LHCN-M2 (cell line): ENCODE measurements at regions not wholly inside any gene's neighbourhood (a gene's known extent, or its start where the extent isn't known, plus 50 kb on each side); places are given as distances from the start of the nearest gene placed in this dataset.

Source experiments
- DNase-seq: peaks from one replicate; pipeline ENCODE4 v3.0.0-alpha.2; 2012; ENCODE audit warnings: low read depth

GRCh38 chr5:57844410-57844809, 361.8 kb upstream of the ACTBL2 start:
- no peak for DNase-seq

GRCh38 chr5:57843059-57843367, 360.4 kb upstream of the ACTBL2 start:
- DNase-seq = peak; percentile 9

- peak; percentile 41 for DNase-seq
Measured at GRCh38 chr5:57842364-57843058, 359.9 kb upstream of the ACTBL2 start.

GRCh38 chr5:57841676-57842363, 359.2 kb upstream of the ACTBL2 start:
- peak; percentile 100 for DNase-seq

GRCh38 chr5:57839437-57840079, 356.9 kb upstream of the ACTBL2 start:
- DNase-seq = peak; percentile 12

DNA sequence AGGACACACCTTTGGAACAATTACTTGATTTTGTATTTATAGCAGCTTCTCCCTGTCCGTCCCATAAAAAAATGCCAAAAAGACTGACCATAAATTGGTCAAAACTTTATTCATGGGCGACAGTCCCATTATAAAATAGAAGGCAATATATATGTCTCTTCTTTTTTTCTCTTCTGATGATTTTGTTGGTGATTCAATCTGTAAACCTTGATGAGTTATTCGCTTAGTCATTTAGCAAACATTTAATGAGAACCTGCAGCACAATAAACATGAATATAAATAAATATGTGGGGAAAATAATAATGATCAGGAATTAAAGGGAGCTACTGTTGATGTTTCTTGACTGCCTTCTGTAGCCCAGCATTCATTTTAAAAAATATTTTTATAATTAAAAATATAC, 356.4 kb upstream of the ACTBL2 start:
- DNase-seq = peak; percentile 49

- peak; percentile 55 for DNase-seq
Measured at GRCh38 chr5:57836921-57837320, 354.3 kb upstream of the ACTBL2 start.

DNA sequence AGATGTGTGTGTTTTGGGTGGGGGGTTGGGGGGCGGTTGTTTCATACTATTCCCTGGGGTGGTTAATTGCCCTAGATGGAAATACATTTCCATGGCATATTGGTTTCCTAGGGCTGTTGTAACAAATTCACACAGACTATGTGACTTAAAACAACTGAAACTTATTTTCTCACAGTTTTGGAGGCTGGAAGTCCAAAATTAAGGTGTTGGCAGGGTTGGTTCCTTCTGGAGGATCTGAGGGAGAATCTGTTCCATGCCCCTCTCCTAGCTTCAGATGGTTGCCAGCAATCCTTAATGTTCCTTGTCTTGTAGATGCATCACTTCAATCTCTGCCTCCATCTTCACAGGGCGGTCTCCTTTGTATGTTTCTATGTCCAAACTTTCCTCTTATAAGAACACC, 353.7 kb upstream of the ACTBL2 start:
- DNase-seq = no peak

DNA sequence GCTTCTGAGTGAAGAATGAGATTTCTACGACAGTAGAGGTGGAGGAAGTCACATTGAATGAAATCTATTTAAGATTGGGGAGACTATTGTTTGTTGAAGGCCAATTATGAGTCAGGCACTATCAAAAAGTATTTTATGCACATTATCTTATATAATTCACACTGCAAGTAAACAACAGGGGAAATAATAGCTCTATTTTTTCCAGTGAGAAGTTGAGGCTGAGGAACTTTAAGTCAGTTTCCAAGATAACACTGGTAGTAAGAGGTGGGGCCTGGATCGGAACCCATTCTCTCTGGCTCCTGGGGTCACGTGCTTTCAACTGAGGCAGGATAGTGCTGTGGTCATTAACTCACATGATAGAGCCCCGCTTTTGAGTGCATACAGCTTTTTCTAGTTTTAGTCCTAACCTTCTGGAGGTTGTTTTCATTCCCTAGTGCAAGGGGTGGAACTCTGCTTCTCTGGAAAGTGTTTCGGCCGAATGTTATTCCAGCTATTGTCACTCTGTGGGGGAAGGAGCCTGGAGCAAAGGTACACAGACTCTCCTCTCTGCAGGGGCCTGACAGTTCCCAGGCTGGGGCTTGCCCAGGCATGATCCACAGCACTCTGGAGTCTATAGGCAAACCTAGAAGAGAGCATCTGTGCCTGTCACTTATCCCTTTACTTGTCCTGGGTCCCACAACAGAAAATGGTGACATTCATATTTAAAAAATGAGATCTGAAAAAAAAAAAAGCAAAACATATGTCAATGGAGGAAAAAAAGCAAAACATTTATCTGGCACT, 352.4 kb upstream of the ACTBL2 start:
- peak; percentile 94 for DNase-seq

- no peak for DNase-seq
Measured at GRCh38 chr5:57833489-57833888, 350.9 kb upstream of the ACTBL2 start.

DNA sequence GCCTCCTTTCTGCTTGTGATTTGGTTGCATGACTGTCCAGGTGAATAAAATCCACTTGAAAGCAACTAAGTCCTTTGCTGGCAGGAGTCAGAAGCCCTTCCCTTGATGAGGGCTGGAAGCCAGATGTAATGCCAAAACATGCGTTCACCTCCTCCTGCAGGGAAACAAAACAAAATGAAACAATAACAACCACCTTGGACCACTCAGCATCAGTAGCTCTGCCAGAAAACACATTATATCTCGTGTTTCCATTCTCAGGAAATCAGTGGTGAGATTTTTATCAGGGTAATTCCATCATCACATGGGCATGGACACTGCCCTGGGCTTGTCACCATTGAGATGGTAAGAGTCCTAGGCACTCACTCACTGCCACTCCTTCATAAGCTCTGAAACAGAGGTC, 350.3 kb upstream of the ACTBL2 start:
- DNase-seq = no peak

DNA sequence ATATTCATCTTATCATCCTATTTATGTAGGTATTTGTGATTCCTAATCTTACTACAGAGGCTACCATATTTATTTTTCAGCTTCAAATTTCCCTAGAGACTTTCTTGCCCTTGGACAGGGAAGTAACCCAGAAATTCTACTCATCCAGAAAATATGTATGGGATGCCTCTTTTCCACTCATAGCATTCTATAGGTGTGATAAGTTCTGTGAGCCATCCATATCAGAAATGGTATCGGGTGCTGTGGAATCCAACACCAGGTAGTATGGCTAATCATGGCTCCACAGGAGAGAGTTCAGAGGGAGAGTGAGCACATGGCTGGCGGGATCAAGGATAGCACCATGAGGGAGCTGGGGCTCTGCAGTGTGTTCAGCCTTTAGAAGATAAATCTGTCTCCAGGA, 349.3 kb upstream of the ACTBL2 start:
- DNase-seq = peak; percentile 13

DNA sequence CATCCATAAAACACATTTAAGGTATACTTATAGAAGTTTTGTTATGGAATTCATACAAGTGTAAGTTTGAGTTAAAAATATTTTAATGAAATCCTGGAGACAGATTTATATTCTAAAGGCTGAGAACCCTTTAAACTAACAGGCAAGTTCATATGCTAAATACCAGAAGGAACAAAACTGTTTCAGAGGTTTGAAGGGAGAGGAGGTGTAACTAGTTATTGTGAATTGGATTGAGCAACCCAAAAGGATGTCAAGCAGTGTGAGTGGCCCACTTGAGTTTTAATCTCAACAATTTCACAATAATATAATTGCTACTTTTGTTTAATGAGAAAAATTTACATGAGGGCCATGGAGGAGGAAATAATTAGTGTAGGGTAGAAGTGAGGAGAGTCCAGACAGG, 348.5 kb upstream of the ACTBL2 start:
- DNase-seq = no peak

GRCh38 chr5:57828221-57828620, 345.6 kb upstream of the ACTBL2 start:
- DNase-seq = peak; percentile 13

- DNase-seq = peak; percentile 94
Measured at GRCh38 chr5:57825031-57825686, 342.5 kb upstream of the ACTBL2 start.

DNA sequence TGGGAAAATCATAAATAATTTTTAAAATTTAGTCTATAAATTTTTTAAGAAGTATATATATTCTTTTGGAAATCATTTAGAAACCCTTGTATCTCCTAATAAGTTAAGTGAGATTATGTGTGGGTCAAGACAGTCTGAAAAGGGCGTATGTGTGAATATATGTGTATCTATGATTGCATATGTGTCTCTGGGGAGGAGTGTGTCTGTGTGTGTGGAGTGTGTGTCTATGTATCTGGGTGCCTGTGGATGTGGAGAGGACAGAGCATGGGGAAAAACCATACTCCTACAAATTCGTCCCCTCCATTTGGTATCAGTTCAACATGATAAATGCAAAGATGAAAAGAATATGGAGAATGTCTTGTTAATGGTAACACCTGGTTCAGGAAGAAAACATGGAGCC, 342.0 kb upstream of the ACTBL2 start:
- DNase-seq = no peak

- DNase-seq = peak; percentile 90
Measured at GRCh38 chr5:57824047-57824446, 341.4 kb upstream of the ACTBL2 start.

DNA sequence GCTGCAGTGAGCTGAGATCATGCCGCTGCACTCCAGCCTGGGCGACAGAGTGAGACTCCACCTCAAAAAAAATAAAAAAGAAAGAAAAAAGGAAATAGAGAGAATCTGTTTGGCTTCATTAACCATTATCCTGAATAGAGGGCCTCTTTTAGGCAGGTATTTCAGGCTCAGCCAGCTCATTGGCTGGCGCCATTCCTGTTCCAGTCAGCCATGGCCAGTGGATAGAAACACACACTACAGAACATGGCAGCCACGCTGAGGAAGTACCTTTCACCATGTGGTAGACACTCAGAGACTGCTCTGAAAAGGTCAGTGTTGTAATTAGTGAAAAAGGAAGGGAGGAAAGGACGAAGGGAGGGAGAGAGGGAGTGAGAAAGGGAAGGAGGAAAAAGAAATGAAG, 340.0 kb upstream of the ACTBL2 start:
- DNase-seq = no peak

DNA sequence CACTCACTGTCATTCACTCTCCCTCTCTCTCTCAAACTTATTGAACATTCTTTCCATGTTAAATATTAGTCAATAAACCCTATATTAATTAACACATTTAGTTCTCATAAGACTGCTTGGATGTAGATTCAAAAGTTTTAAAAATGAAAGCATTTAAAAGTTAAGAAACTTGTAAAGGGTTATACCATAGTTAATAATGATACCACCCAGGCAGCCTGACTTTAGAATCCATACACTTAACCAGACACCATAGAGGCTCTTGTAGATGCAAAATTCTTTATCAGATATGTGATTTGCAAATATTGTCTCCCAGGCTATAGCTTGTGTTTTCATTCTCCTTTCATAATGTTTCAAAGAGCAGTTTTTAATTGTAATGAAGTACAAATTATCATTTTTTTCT, 335.8 kb upstream of the ACTBL2 start:
- no peak for DNase-seq

DNA sequence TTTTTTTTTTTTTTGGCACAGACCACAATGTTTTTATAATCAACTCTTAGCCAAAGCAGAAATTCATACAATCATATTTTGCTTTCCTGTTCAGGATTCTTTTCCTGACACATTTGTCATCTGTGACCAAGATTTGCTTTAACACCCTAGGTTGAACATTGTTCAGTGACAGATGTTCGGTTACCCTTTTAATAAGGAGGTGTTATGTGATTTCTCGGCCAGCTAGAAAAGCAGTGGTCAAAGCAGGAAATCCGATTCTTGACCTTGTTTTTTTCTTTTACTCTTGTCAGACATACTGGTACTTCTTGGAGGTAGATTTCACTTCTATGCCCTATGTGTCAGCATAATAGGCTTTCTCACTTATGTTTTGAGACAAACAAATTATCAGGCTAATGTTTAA, 335.3 kb upstream of the ACTBL2 start:
- DNase-seq = peak; percentile 50

DNA sequence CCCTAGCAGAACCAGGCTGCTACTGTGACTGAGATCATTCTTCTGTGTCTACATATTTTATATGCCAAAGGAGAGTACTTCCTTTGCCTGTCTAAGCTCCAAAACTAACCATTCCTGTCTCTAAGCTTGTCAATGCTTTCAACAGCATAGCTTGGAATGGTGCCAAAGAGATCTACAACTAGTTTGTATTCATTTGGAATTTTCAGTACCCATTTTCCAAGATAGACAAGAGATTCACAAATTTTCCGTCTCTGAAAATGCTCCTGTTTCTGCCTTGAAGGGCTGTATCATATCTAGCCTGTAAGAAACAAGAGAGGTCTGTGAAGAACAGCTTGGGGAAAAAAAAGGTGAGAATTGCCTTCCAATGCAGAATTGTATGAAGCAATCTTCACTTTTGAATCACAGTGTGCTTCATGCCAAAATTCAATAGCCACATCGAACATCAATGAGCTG, 334.4 kb upstream of the ACTBL2 start:
- peak; percentile 27 for DNase-seq

DNA sequence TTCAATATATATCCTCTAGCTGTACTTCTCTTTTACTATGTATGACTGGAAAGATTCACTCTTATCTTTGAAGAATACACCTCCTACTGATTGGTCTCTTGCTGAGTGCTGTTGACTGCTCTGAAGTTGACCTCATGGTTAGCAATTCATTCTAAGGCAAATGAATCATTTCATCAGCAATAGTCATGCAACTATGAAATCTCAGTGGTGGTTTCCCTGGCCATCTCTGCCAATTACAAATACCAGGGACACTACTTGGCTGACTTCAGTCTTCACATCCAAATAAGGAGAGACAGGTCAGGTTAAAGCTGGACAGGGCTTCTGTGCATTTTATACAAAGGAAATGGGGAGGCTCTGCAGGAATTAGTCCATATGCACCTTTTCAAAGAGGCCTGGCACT, 333.5 kb upstream of the ACTBL2 start:
- DNase-seq = peak; percentile 97
